ENCODE measurements at regions not wholly inside any gene's neighbourhood (a gene's known extent, or its start where the extent isn't known, plus 50 kb on each side); places are given as distances from the start of the nearest gene placed in this dataset.
"Not testable (repeated sequence)": the region's sequence is repeated elsewhere in the genome, so short reads cannot be mapped to it uniquely, and the experiment has no call there.

- not testable (repeated sequence) for ATAC-seq
Measured at GRCh38 chr14:106338775-106339174, 812.4 kb downstream of the TMEM121 start.

- not testable (repeated sequence) for ATAC-seq
Measured at GRCh38 chr14:106340658-106341057, 814.3 kb downstream of the TMEM121 start.

- not testable (repeated sequence) for ATAC-seq
Measured at GRCh38 chr14:106341161-106341560, 814.8 kb downstream of the TMEM121 start.

GRCh38 chr14:106343626-106344025, 817.2 kb downstream of the TMEM121 start:
- ATAC-seq, result no peak
- TF ChIP-seq ESRRG (CRISPR knock-in tag; IDR thresholded peaks at IDR 0.05), result no peak
- no peak for TF ChIP-seq CREB5 (CRISPR knock-in tag; IDR thresholded peaks at IDR 0.05; ENCODE audit: low read depth)
- TF ChIP-seq OSR1 (CRISPR knock-in tag; IDR thresholded peaks at IDR 0.05), result no peak
- no peak for TF ChIP-seq ZNF565 (CRISPR knock-in tag; conservative IDR thresholded peaks at IDR 0.05; ENCODE audit: low read depth)
- no peak for TF ChIP-seq ISL1 (CRISPR knock-in tag; IDR thresholded peaks at IDR 0.05)
- TF ChIP-seq ZFP3 (CRISPR knock-in tag; IDR thresholded peaks at IDR 0.05), result no peak
- TF ChIP-seq TSHZ2 (CRISPR knock-in tag; IDR thresholded peaks at IDR 0.05), result no peak
- TF ChIP-seq TCF4 (CRISPR knock-in tag; IDR thresholded peaks at IDR 0.05; ENCODE audit: borderline replicate concordance), result no peak
- no peak for TF ChIP-seq GLIS3 (CRISPR knock-in tag; IDR thresholded peaks at IDR 0.05)

GRCh38 chr14:106344065-106344614, 817.8 kb downstream of the TMEM121 start:
- ATAC-seq, result not testable (repeated sequence)

- ATAC-seq, result not testable (repeated sequence)
Measured at GRCh38 chr14:106344791-106345479, 818.6 kb downstream of the TMEM121 start.

GRCh38 chr14:106346084-106346483, 819.7 kb downstream of the TMEM121 start:
- ATAC-seq, result no peak
- TF ChIP-seq PATZ1 (CRISPR knock-in tag; IDR thresholded peaks at IDR 0.05; ENCODE audit: borderline replicate concordance), result no peak
- TF ChIP-seq TCF4 (CRISPR knock-in tag; IDR thresholded peaks at IDR 0.05; ENCODE audit: borderline replicate concordance), result no peak
- TF ChIP-seq ZNF8 (CRISPR knock-in tag; IDR thresholded peaks at IDR 0.05), result no peak
- TF ChIP-seq TSHZ2 (CRISPR knock-in tag; IDR thresholded peaks at IDR 0.05), result no peak
- no peak for TF ChIP-seq RARB (CRISPR knock-in tag; IDR thresholded peaks at IDR 0.05)
- no peak for TF ChIP-seq ZFP3 (CRISPR knock-in tag; IDR thresholded peaks at IDR 0.05)
- TF ChIP-seq ESRRG (CRISPR knock-in tag; IDR thresholded peaks at IDR 0.05), result no peak
- no peak for TF ChIP-seq ZFP30 (CRISPR knock-in tag; IDR thresholded peaks at IDR 0.05)
- TF ChIP-seq ZC3H10 (CRISPR knock-in tag; IDR thresholded peaks at IDR 0.05), result no peak
- TF ChIP-seq GLIS3 (CRISPR knock-in tag; IDR thresholded peaks at IDR 0.05), result no peak
- no peak for TF ChIP-seq ISL1 (CRISPR knock-in tag; IDR thresholded peaks at IDR 0.05)
- TF ChIP-seq ARNTL (CRISPR knock-in tag; IDR thresholded peaks at IDR 0.05; ENCODE audit: borderline replicate concordance, low read depth), result no peak
- TF ChIP-seq TOX (CRISPR knock-in tag; IDR thresholded peaks at IDR 0.05; ENCODE audit: borderline replicate concordance), result no peak
- TF ChIP-seq CSDC2 (CRISPR knock-in tag; IDR thresholded peaks at IDR 0.05), result no peak
- TF ChIP-seq PPARA (CRISPR knock-in tag; IDR thresholded peaks at IDR 0.05; ENCODE audit: borderline replicate concordance), result no peak
- no peak for TF ChIP-seq CREB5 (CRISPR knock-in tag; IDR thresholded peaks at IDR 0.05; ENCODE audit: low read depth)
